ENCODE measurements at regions not wholly inside any gene's neighbourhood (a gene's known extent, or its start where the extent isn't known, plus 50 kb on each side); places are given as distances from the start of the nearest gene placed in this dataset.

DNA sequence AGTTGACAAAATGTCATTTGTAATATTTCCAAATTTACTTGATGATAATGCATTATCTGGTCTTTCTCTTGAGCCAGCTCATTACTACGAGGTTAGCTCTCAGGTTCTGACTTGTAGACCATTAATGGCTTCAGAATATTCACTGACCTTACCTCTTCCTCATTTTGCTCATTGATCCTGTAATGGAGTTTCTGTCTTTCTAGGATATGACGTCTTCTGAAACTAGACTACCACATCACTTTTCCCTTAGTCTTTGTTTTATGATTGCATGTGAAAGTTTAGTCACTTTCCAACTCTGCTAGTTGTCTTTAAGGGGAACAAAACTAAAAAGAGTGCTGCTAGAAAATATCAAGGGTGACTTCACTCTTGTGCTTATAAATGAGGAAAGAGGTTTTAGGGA is 697.6 kb downstream of the JRKL start:
- no peaks in the 10 kb centered on the region for H4K20me1 ChIP-seq (ENCODE audit: control insufficient read depth, insufficient read depth, insufficient read length)
- no peak overlapping the region for H4K91ac ChIP-seq (ENCODE audit: insufficient read length, low read depth, low read length)
- H2BK5ac ChIP-seq (ENCODE audit: insufficient read length, low read length), result no peak overlapping the region
- no peak overlapping the region for H3K27ac ChIP-seq (ENCODE audit: insufficient read length, low read depth, low read length)
- Mint-ChIP-seq H3K36me3 (ENCODE audit: insufficient read depth in 1 of 3, low read depth in 3 of 3) (no peaks in the 10 kb centered on the region; a peak in 1 of 7 replicates), H3K9me3 (no peaks in the 10 kb centered on the region), H3K4me1 (no peaks in the 10 kb centered on the region), H3K4me3 (no peak overlapping the region), H3K27ac (no peak overlapping the region), H3K27me3 (ENCODE audit: low read depth) (no peaks in the 10 kb centered on the region)
- H3K27me3 ChIP-seq (ENCODE audit: insufficient read depth, low read length), result no peaks in the 10 kb centered on the region
- H3K4me2 ChIP-seq (ENCODE audit: insufficient read depth, insufficient read length, low read length), result no peak overlapping the region
- H3K79me2 ChIP-seq (ENCODE audit: insufficient read depth, low read length), result no peaks in the 10 kb centered on the region
- TF ChIP-seq, protein P1, sequence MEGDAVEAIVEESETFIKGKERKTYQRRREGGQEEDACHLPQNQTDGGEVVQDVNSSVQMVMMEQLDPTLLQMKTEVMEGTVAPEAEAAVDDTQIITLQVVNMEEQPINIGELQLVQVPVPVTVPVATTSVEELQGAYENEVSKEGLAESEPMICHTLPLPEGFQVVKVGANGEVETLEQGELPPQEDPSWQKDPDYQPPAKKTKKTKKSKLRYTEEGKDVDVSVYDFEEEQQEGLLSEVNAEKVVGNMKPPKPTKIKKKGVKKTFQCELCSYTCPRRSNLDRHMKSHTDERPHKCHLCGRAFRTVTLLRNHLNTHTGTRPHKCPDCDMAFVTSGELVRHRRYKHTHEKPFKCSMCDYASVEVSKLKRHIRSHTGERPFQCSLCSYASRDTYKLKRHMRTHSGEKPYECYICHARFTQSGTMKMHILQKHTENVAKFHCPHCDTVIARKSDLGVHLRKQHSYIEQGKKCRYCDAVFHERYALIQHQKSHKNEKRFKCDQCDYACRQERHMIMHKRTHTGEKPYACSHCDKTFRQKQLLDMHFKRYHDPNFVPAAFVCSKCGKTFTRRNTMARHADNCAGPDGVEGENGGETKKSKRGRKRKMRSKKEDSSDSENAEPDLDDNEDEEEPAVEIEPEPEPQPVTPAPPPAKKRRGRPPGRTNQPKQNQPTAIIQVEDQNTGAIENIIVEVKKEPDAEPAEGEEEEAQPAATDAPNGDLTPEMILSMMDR (conservative IDR thresholded peaks at IDR 0.05), result no peak
- no peak overlapping the region for H3K4ac ChIP-seq (ENCODE audit: low read depth, low read length)
- no peak overlapping the region for H3K14ac ChIP-seq (ENCODE audit: insufficient read depth, low read length)
- no peak overlapping the region for H4K5ac ChIP-seq (ENCODE audit: insufficient read length, low read depth, low read length)
- no peak overlapping the region for H2AFZ ChIP-seq (ENCODE audit: low read length)
- H3K79me1 ChIP-seq (ENCODE audit: insufficient read depth, low read depth, low read length, poor library complexity, severe bottlenecking), result no peaks in the 10 kb centered on the region
- H3K23me2 ChIP-seq (ENCODE audit: insufficient read length, low read depth, low read length, poor library complexity, severe bottlenecking), result no peaks in the 10 kb centered on the region
- no CpG with 5 or more reads among the region's 2 CpGs for WGBS (ENCODE audit: extremely low coverage, insufficient read length, low lambda C conversion rate)
- H3T11ph ChIP-seq (ENCODE audit: low read length), result no peak overlapping the region
- no peak for DNase-seq
- H3K56ac ChIP-seq (ENCODE audit: insufficient read length, low read depth, low read length), result no peak overlapping the region
- no peak overlapping the region for H2BK15ac ChIP-seq (ENCODE audit: low read depth, low read length)
- H3K4me1 ChIP-seq (ENCODE audit: insufficient read depth, low read length), result no peaks in the 10 kb centered on the region
- H3K18ac ChIP-seq (ENCODE audit: insufficient read length, low read depth, low read length), result no peak overlapping the region
- H3K9ac ChIP-seq (ENCODE audit: extremely low read depth, insufficient read length, low read length), result no peak overlapping the region
- no peak overlapping the region for H2BK20ac ChIP-seq (ENCODE audit: low read depth, low read length, poor library complexity, severe bottlenecking)
- H2AK5ac ChIP-seq (ENCODE audit: insufficient read length, low read length), result no peak overlapping the region
- no peak overlapping the region for H2BK120ac ChIP-seq (ENCODE audit: low read depth, low read length, poor library complexity, severe bottlenecking)
- H3K9me3 ChIP-seq (ENCODE audit: control insufficient read depth, low read depth, low read length), result no peaks in the 10 kb centered on the region
- H2BK12ac ChIP-seq (ENCODE audit: insufficient read length, low read depth, low read length), result no peak overlapping the region
- no peak overlapping the region for H3K23ac ChIP-seq (ENCODE audit: insufficient read length, low read depth, low read length)
- H4K8ac ChIP-seq (replicated peaks; ENCODE audit: insufficient read length, low read depth, low read length), result no peak overlapping the region
